Loucy (cell line): ENCODE measurements at regions not wholly inside any gene's neighbourhood (a gene's known extent, or its start where the extent isn't known, plus 50 kb on each side); places are given as distances from the start of the nearest gene placed in this dataset.

Experiments
- H2AFZ ChIP-seq: fragments of 200-600 bp; sonication (generic); 2 replicates; pipeline ENCODE4 v1.6.0; 2016; ENCODE audit warnings: antibody characterized with exemption, mild to moderate bottlenecking, low read length, moderate library complexity
- H3F3A ChIP-seq: fragments of 200-600 bp; 2 replicates; pipeline ENCODE4 v1.6.0; 2016; ENCODE audit warnings: antibody characterized with exemption, low read depth, mild to moderate bottlenecking
- H3K27me3 ChIP-seq: fragments of 200-600 bp; sonication (generic); 2 replicates; pipeline ENCODE4 v1.6.1; 2014; ENCODE audit warnings: low read length, mild to moderate bottlenecking; ENCODE audit not compliant: insufficient read depth, poor library complexity, severe bottlenecking
- H3K36me3 ChIP-seq: fragments of 200-600 bp; sonication (generic); 2 replicates; pipeline ENCODE4 v1.6.1; 2016; ENCODE audit warnings: low read length; ENCODE audit not compliant: insufficient read depth
- H3K4me1 ChIP-seq: fragments of 200-600 bp; sonication (generic); 2 replicates; pipeline ENCODE4 v1.5.1; 2014; ENCODE audit warnings: low read length, mild to moderate bottlenecking; ENCODE audit not compliant: insufficient read depth, poor library complexity, severe bottlenecking
- H3K4me2 ChIP-seq: fragments of 200-600 bp; sonication (generic); 2 replicates; pipeline ENCODE4 v1.6.0; 2014; ENCODE audit warnings: antibody characterized with exemption, low read length, low read depth, mild to moderate bottlenecking; ENCODE audit not compliant: poor library complexity, severe bottlenecking
- H3K4me3 ChIP-seq: fragments of 200-600 bp; sonication (generic); 2 replicates; pipeline ENCODE4 v1.5.1; 2014; ENCODE audit warnings: low read length, mild to moderate bottlenecking, mixed read lengths; ENCODE audit not compliant: poor library complexity, severe bottlenecking
- H3K79me2 ChIP-seq: fragments of 200-600 bp; sonication (generic); 2 replicates; pipeline ENCODE4 v1.6.1; 2014; ENCODE audit warnings: low read length; ENCODE audit not compliant: insufficient read depth
- H3K9ac ChIP-seq: fragments of 200-600 bp; sonication (generic); 2 replicates; pipeline ENCODE4 v1.6.0; 2014; ENCODE audit warnings: mild to moderate bottlenecking, low read depth, low read length, moderate library complexity; ENCODE audit not compliant: poor library complexity, severe bottlenecking
- H3K9me2 ChIP-seq: fragments of 200-600 bp; sonication (generic); replicated peaks from 2 replicates; pipeline ENCODE4 v1.6.1; 2016; ENCODE audit warnings: low read depth, low read length, mixed read lengths
- H3K9me3 ChIP-seq: fragments of 200-600 bp; sonication (generic); 2 replicates; pipeline ENCODE4 v1.6.1; 2014; ENCODE audit warnings: mild to moderate bottlenecking, antibody characterized with exemption, low read length, low read depth; ENCODE audit not compliant: insufficient read depth
- H4K20me1 ChIP-seq: fragments of 200-600 bp; sonication (generic); 2 replicates; pipeline ENCODE4 v1.6.0; 2014; ENCODE audit warnings: antibody characterized with exemption, low read length, mild to moderate bottlenecking; ENCODE audit not compliant: insufficient read depth, poor library complexity, severe bottlenecking
- EZH2phosphoT487 ChIP-seq: fragments of 200-600 bp; IDR thresholded peaks from 2 replicates; pipeline ENCODE4 v1.6.1; 2018; ENCODE audit warnings: antibody characterized with exemption, mild to moderate bottlenecking, moderate library complexity, borderline replicate concordance
- TF ChIP-seq, protein P1 (sequence below): fragments of 200-600 bp; sonication (generic); conservative IDR thresholded peaks from 2 replicates; pipeline ENCODE4 v1.5.1; 2014; ENCODE audit warnings: mild to moderate bottlenecking, antibody characterized with exemption, low read length

GRCh38 chr2:107657049-107657448 is 169.6 kb upstream of the RGPD4 start:
- H3K27me3 ChIP-seq: no peaks in the 10 kb centered on the region
- no peaks in the 10 kb centered on the region for H3K36me3 ChIP-seq
- no peak overlapping the region for H2AFZ ChIP-seq
- H3K9me2 ChIP-seq: no peaks in the 10 kb centered on the region
- no peaks in the 10 kb centered on the region for H3K4me1 ChIP-seq
- H3K79me2 ChIP-seq: no peaks in the 10 kb centered on the region
- TF ChIP-seq, protein P1, sequence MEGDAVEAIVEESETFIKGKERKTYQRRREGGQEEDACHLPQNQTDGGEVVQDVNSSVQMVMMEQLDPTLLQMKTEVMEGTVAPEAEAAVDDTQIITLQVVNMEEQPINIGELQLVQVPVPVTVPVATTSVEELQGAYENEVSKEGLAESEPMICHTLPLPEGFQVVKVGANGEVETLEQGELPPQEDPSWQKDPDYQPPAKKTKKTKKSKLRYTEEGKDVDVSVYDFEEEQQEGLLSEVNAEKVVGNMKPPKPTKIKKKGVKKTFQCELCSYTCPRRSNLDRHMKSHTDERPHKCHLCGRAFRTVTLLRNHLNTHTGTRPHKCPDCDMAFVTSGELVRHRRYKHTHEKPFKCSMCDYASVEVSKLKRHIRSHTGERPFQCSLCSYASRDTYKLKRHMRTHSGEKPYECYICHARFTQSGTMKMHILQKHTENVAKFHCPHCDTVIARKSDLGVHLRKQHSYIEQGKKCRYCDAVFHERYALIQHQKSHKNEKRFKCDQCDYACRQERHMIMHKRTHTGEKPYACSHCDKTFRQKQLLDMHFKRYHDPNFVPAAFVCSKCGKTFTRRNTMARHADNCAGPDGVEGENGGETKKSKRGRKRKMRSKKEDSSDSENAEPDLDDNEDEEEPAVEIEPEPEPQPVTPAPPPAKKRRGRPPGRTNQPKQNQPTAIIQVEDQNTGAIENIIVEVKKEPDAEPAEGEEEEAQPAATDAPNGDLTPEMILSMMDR: no peak
- no peak for TF ChIP-seq EZH2phosphoT487
- H4K20me1 ChIP-seq: no peaks in the 10 kb centered on the region
- no peak overlapping the region for H3K4me2 ChIP-seq
- no peaks in the 10 kb centered on the region for H3F3A ChIP-seq
- no peak overlapping the region for H3K9ac ChIP-seq
- no peak overlapping the region for H3K4me3 ChIP-seq
- H3K9me3 ChIP-seq: no peaks in the 10 kb centered on the region

DNA sequence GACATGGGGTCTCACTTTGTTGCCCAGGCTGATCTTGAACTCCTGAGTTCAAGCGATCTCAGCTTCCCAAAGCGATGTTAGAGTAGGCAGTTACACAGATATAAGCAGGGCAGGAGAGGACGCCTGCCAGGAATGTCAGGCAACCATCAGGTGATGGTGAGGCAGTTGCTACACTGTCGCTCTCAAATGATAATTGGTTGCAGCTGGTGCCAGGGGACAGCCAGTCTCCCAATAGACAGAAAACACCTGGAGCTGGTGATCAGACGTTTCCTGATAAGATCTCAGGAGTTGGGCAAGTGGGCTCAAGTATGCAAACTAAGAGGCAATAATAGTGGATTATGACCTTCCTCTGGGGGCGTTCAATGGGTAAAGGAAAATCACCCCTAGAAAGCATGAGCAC is 163.1 kb upstream of the RGPD4 start:
- no peak overlapping the region for H3K4me2 ChIP-seq
- no peaks in the 10 kb centered on the region for H3F3A ChIP-seq

DNA sequence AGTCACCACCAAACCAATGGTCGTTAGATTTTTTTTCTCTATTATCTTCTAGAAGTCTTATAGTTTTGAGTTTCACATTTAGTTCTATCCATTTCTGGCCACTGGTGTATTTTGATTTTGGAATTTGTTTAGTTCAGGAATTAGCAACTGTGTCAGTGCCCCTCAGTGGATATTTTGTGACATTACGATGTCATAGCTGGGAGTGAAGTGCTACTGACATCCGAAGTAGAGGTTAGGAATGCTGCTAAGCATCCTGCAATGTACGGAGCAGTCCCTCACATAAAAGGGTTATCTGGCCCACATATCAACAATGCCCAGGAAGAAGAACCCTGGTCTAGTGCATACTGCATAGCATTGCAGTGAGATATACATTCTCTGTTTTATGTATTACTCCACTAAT is 157.4 kb upstream of the RGPD4 start:
- Histone ChIP-seq H2AFZ (no peak overlapping the region), H3K36me3 (no peaks in the 10 kb centered on the region), H3K9ac (no peak overlapping the region), H3K9me2 (no peaks in the 10 kb centered on the region), H3K4me1 (no peaks in the 10 kb centered on the region), H3K27me3 (no peaks in the 10 kb centered on the region), H3K79me2 (no peaks in the 10 kb centered on the region), H3F3A (no peaks in the 10 kb centered on the region), H3K4me3 (no peak overlapping the region), H3K9me3 (peaks cover 5% of the 10 kb centered on the region; the same call in 1 of the 2 replicates), H3K4me2 (no peak overlapping the region), H4K20me1 (no peaks in the 10 kb centered on the region)
- TF ChIP-seq, protein P1: peak; percentile 64
- no peak for TF ChIP-seq EZH2phosphoT487

More for the DNA sequence above, 163.1 kb upstream of the RGPD4 start:
- Histone ChIP-seq H3K36me3 (no peaks in the 10 kb centered on the region), H3K79me2 (no peaks in the 10 kb centered on the region), H3K27me3 (no peaks in the 10 kb centered on the region), H3K9ac (no peak overlapping the region), H3K4me3 (no peak overlapping the region), H3K9me3 (no peaks in the 10 kb centered on the region), H2AFZ (no peak overlapping the region), H3K4me1 (no peaks in the 10 kb centered on the region), H3K9me2 (no peaks in the 10 kb centered on the region), H4K20me1 (no peaks in the 10 kb centered on the region)
- TF ChIP-seq EZH2phosphoT487: no peak
- TF ChIP-seq, protein P1: no peak
